Endothelial cell of umbilical vein (primary cell): ENCODE measurements at regions not wholly inside any gene's neighbourhood (a gene's known extent, or its start where the extent isn't known, plus 50 kb on each side); places are given as distances from the start of the nearest gene placed in this dataset.

Experiments
- CTCF ChIP-seq, 2 donors: IDR thresholded peaks; 1 replicate in 1 of 2; 2 replicates in 1 of 2; pipeline ENCODE4 v1.5.1; 2011; ENCODE audit warnings: low read length in 2 of 2, mild to moderate bottlenecking in 2 of 2, moderate library complexity in 2 of 2, control low read depth in 1 of 2, inconsistent platforms in 1 of 2, low read depth in 1 of 2; ENCODE audit not compliant: insufficient read depth in 1 of 2; ENCODE audit errors: extremely low read depth in 1 of 2
- EZH2 ChIP-seq: IDR thresholded peaks from 2 replicates; pipeline ENCODE4 v1.6.1; 2012; ENCODE audit warnings: borderline replicate concordance, low read depth, mild to moderate bottlenecking, moderate library complexity, low read length, inconsistent platforms; ENCODE audit not compliant: severe bottlenecking
- MAX ChIP-seq: IDR thresholded peaks from 2 replicates; pipeline ENCODE4 v1.6.1; 2011; ENCODE audit not compliant: insufficient read depth, insufficient read length

DNA sequence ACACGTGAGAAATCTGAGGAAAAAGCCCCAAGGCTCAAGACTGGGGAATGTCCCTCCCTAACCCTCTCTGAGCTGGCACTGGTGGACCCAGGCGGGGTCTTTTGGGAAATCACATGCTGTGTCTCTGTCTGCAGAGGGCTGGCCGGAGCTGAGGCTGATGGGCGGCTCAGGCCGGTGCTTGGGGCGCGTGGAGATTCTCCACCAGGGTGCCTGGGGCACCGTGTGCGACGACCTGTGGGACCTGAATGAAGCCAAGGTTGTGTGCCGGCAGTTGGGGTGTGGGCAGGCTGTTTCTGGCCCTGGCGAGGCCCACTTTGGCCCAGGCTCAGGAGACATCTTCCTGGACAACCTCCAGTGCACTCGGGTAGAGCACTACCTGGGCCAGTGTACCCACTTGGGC is 65.7 kb downstream of the CUZD1 start:
- TF ChIP-seq CTCF (IDR thresholded peaks at IDR 0.05; ENCODE audit: extremely low read depth in 1 of 2, insufficient read depth in 1 of 2, low read depth in 1 of 2, low read length in 2 of 2): no peak
- TF ChIP-seq MAX: no peak
- TF ChIP-seq EZH2: no peak
